Endodermal cell (in vitro differentiated cells): ENCODE measurements at regions not wholly inside any gene's neighbourhood (a gene's known extent, or its start where the extent isn't known, plus 50 kb on each side); places are given as distances from the start of the nearest gene placed in this dataset.

Experiments used
- DNase-seq: peaks from one replicate; pipeline ENCODE4 v3.0.0-alpha.2; 2017
- H3K27ac ChIP-seq: 2 replicates; pipeline ENCODE4 v1.5.1; 2013; ENCODE audit warnings: mild to moderate bottlenecking, low read depth, low read length, moderate library complexity
- H3K27me3 ChIP-seq: 2 replicates; pipeline ENCODE4 v1.6.1; 2013; ENCODE audit warnings: mild to moderate bottlenecking, low read length, moderate library complexity; ENCODE audit not compliant: insufficient read depth, control insufficient read depth, poor library complexity, severe bottlenecking
- H3K36me3 ChIP-seq: 2 replicates; pipeline ENCODE4 v1.7.0; 2013; ENCODE audit warnings: mild to moderate bottlenecking, low read length, moderate library complexity; ENCODE audit not compliant: control insufficient read depth, insufficient read depth
- H3K4me1 ChIP-seq: one replicate; pipeline ENCODE4 v1.7.0; 2013; ENCODE audit warnings: low read length; ENCODE audit not compliant: control insufficient read depth, insufficient read depth
- H3K4me3 ChIP-seq: 2 replicates; pipeline ENCODE4 v1.5.1; 2013; ENCODE audit warnings: mild to moderate bottlenecking, low read length, moderate library complexity
- H3K9ac ChIP-seq: 2 replicates; pipeline ENCODE4 v1.6.1; 2013; ENCODE audit warnings: mild to moderate bottlenecking, low read length, moderate library complexity; ENCODE audit not compliant: poor library complexity, severe bottlenecking; ENCODE audit errors: extremely low read depth
- H3K9me3 ChIP-seq: 2 replicates; pipeline ENCODE4 v1.6.1; 2013; ENCODE audit warnings: mild to moderate bottlenecking, low read length, moderate library complexity; ENCODE audit not compliant: control insufficient read depth
- H3K27ac Mint-ChIP-seq: 2 replicates; pipeline ENCODE4 v1.8.0; 2020; ENCODE audit warnings: mixed read lengths
- H3K27me3 Mint-ChIP-seq: 2 replicates; pipeline ENCODE4 v1.8.0; 2021; ENCODE audit warnings: mild to moderate bottlenecking, mixed read lengths; ENCODE audit not compliant: insufficient read depth
- H3K36me3 Mint-ChIP-seq: 2 replicates; pipeline ENCODE4 v1.8.0; 2020; ENCODE audit warnings: low read depth, mixed read lengths
- H3K4me1 Mint-ChIP-seq: 2 replicates; pipeline ENCODE4 v1.8.0; 2020; ENCODE audit warnings: mixed read lengths
- H3K4me3 Mint-ChIP-seq: 2 replicates; pipeline ENCODE4 v1.8.0; 2020; ENCODE audit warnings: mild to moderate bottlenecking, moderate library complexity, mixed read lengths
- H3K9me3 Mint-ChIP-seq: 2 replicates; pipeline ENCODE4 v1.8.0; 2020; ENCODE audit warnings: mild to moderate bottlenecking, mixed read lengths
- CTCF ChIP-seq: fragments of 200-600 bp; sonication (generic); conservative IDR thresholded peaks from 2 replicates; pipeline ENCODE4 v1.5.0; 2021; ENCODE audit warnings: antibody characterized with exemption, mild to moderate bottlenecking
- WGBS, 2 experiments: methylation state at CpG; one replicate each; pipeline versions ENCODE4 v1.1.5 to v1.1.7; 2013; ENCODE audit warnings: missing lambda C conversion rate in 2 of 2, mixed read lengths in 1 of 2; ENCODE audit not compliant: insufficient coverage in 1 of 2, insufficient read length in 1 of 2; 5-methylcytosine and 5-hydroxymethylcytosine counted together

- Histone ChIP-seq H3K4me1 (peaks cover 3% of the 10 kb centered on the region), H3K27me3 (no peaks in the 10 kb centered on the region), H3K9me3 (no peaks in the 10 kb centered on the region), H3K4me3 (no peak overlapping the region), H3K27ac (no peak overlapping the region), H3K36me3 (no peaks in the 10 kb centered on the region), H3K9ac (no peak overlapping the region)
- no peak for TF ChIP-seq CTCF
- Mint-ChIP-seq H3K27ac (no peak overlapping the region), H3K9me3 (peaks cover 5% of the 10 kb centered on the region), H3K27me3 (peaks cover 24% of the 10 kb centered on the region), H3K4me3 (no peak overlapping the region), H3K4me1 (peaks cover 3% of the 10 kb centered on the region), H3K36me3 (no peaks in the 10 kb centered on the region)
- 95 to 96% methylated on average over 2 to 3 of the region's 3 CpGs for WGBS, 2 experiments
- no peak for DNase-seq
These were observed 266.7 kb downstream of the IL20RB start for GRCh38 chr3:137224464-137224863.

- H3K4me1 Mint-ChIP-seq, result peaks cover 4% of the 10 kb centered on the region
These were observed 285.1 kb downstream of the IL20RB start for GRCh38 chr3:137242836-137243400.

GRCh38 chr3:137246491-137246890, 288.7 kb downstream of the IL20RB start:
- H3K4me3 ChIP-seq, result no peak overlapping the region
- no peaks in the 10 kb centered on the region for H3K36me3 Mint-ChIP-seq
- no peak overlapping the region for H3K4me3 Mint-ChIP-seq
- no peaks in the 10 kb centered on the region for H3K27me3 ChIP-seq
- H3K9me3 Mint-ChIP-seq, result peaks cover 6% of the 10 kb centered on the region
- H3K27ac ChIP-seq, result no peak overlapping the region
- no peak overlapping the region for H3K27ac Mint-ChIP-seq
- H3K36me3 ChIP-seq, result no peaks in the 10 kb centered on the region
- H3K4me1 ChIP-seq, result peaks cover under 1% of the 10 kb centered on the region
- peaks cover 4% of the 10 kb centered on the region for H3K4me1 Mint-ChIP-seq
- H3K9me3 ChIP-seq, result no peaks in the 10 kb centered on the region
- no peak overlapping the region for H3K9ac ChIP-seq
- no peak for TF ChIP-seq CTCF
- no peaks in the 10 kb centered on the region for H3K27me3 Mint-ChIP-seq
- DNase-seq, result no peak
- WGBS, 2 experiments, result 40 to 96% methylated on average over 1 of the region's 2 CpGs

More at GRCh38 chr3:137242836-137243400, 285.1 kb downstream of the IL20RB start:
- H3K27ac ChIP-seq, result no peak overlapping the region
- peaks cover 4% of the 10 kb centered on the region for H3K27me3 Mint-ChIP-seq
- H3K36me3 Mint-ChIP-seq, result no peaks in the 10 kb centered on the region
- H3K9me3 ChIP-seq, result no peaks in the 10 kb centered on the region
- DNase-seq, result no peak
- peaks cover 2% of the 10 kb centered on the region for H3K4me1 ChIP-seq
- TF ChIP-seq CTCF, result no peak
- H3K9me3 Mint-ChIP-seq, result no peaks in the 10 kb centered on the region
- no peak overlapping the region for H3K4me3 ChIP-seq
- H3K27ac Mint-ChIP-seq, result no peak overlapping the region
- 88 to 95% methylated on average over 4 to 5 of the region's 6 CpGs for WGBS, 2 experiments
- H3K27me3 ChIP-seq, result no peaks in the 10 kb centered on the region
- no peak overlapping the region for H3K4me3 Mint-ChIP-seq
- no peak overlapping the region for H3K9ac ChIP-seq
- H3K36me3 ChIP-seq, result no peaks in the 10 kb centered on the region
